IMR-90 (cell line): ENCODE measurements at regions not wholly inside any gene's neighbourhood (a gene's known extent, or its start where the extent isn't known, plus 50 kb on each side); places are given as distances from the start of the nearest gene placed in this dataset.

Experiments used
- BHLHE40 ChIP-seq: fragments of 150-350 bp; IDR thresholded peaks from 2 replicates; pipeline ENCODE4 v1.6.1; 2016; ENCODE audit warnings: mild to moderate bottlenecking, low read depth, low read length
- CEBPB ChIP-seq: IDR thresholded peaks from 2 replicates; pipeline ENCODE4 v1.6.1; 2012; ENCODE audit warnings: low read depth, low read length, improper control_type of control experiment
- CHD1 ChIP-seq: IDR thresholded peaks from 2 replicates; pipeline ENCODE4 v1.6.1; 2012; ENCODE audit warnings: low read depth, low read length, improper control_type of control experiment
- NFE2L2 ChIP-seq: fragments of 150-350 bp; IDR thresholded peaks from 2 replicates; pipeline ENCODE4 v1.6.1; 2016; ENCODE audit warnings: low read depth, mild to moderate bottlenecking, low read length
- POLR2A ChIP-seq: IDR thresholded peaks from 2 replicates; pipeline ENCODE4 v1.6.1; 2012; ENCODE audit warnings: mild to moderate bottlenecking, low read depth, low read length
- RCOR1 ChIP-seq: IDR thresholded peaks from 2 replicates; pipeline ENCODE4 v1.6.1; 2012; ENCODE audit warnings: mild to moderate bottlenecking, low read length, improper control_type of control experiment; ENCODE audit not compliant: insufficient replicate concordance
- RFX5 ChIP-seq: IDR thresholded peaks from 2 replicates; pipeline ENCODE4 v1.8.0; 2012; ENCODE audit warnings: low read depth, mild to moderate bottlenecking, low read length, moderate library complexity
- TF ChIP-seq, protein P1 (sequence below): conservative IDR thresholded peaks from 2 replicates; pipeline ENCODE4 v1.5.1; 2012; ENCODE audit warnings: mild to moderate bottlenecking, low read depth, low read length, improper control_type of control experiment
- TF ChIP-seq, protein P2 (sequence below): fragments of 150-350 bp; IDR thresholded peaks from 2 replicates; pipeline ENCODE4 v1.6.1; 2017; ENCODE audit warnings: mild to moderate bottlenecking, antibody characterized with exemption, low read length, low read depth
- TF ChIP-seq, protein P3 (sequence below): fragments of 150-350 bp; IDR thresholded peaks from 2 replicates; pipeline ENCODE4 v1.6.1; 2016; ENCODE audit warnings: low read depth, mild to moderate bottlenecking, low read length, moderate library complexity, borderline replicate concordance

DNA sequence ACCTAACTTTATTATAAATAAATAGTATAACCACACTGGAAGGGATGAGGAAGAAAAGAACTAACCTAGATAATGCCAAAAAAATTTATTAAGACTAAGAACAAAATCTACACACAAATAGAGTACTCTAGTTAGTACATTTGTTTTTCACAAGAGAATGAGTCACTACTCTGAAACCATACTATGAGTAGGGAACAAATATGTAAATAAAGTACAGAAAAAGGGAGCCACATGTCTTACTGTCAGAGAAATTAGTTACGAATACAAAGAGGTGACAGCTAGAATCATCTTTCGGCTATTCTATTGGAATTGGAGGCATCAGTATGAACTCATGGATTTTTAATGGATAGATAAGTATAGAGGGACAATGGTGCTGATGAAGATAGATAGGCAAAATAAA, 150.5 kb downstream of the COPS8 start:
- no peak for TF ChIP-seq BHLHE40
- TF ChIP-seq POLR2A: no peak
- TF ChIP-seq CHD1: no peak
- TF ChIP-seq, protein P1, sequence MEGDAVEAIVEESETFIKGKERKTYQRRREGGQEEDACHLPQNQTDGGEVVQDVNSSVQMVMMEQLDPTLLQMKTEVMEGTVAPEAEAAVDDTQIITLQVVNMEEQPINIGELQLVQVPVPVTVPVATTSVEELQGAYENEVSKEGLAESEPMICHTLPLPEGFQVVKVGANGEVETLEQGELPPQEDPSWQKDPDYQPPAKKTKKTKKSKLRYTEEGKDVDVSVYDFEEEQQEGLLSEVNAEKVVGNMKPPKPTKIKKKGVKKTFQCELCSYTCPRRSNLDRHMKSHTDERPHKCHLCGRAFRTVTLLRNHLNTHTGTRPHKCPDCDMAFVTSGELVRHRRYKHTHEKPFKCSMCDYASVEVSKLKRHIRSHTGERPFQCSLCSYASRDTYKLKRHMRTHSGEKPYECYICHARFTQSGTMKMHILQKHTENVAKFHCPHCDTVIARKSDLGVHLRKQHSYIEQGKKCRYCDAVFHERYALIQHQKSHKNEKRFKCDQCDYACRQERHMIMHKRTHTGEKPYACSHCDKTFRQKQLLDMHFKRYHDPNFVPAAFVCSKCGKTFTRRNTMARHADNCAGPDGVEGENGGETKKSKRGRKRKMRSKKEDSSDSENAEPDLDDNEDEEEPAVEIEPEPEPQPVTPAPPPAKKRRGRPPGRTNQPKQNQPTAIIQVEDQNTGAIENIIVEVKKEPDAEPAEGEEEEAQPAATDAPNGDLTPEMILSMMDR: no peak
- no peak for TF ChIP-seq RFX5
- no peak for TF ChIP-seq RCOR1
- TF ChIP-seq, protein P2, sequence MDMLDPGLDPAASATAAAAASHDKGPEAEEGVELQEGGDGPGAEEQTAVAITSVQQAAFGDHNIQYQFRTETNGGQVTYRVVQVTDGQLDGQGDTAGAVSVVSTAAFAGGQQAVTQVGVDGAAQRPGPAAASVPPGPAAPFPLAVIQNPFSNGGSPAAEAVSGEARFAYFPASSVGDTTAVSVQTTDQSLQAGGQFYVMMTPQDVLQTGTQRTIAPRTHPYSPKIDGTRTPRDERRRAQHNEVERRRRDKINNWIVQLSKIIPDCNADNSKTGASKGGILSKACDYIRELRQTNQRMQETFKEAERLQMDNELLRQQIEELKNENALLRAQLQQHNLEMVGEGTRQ: no peak
- TF ChIP-seq CEBPB: no peak
- TF ChIP-seq NFE2L2: no peak
- TF ChIP-seq, protein P3, sequence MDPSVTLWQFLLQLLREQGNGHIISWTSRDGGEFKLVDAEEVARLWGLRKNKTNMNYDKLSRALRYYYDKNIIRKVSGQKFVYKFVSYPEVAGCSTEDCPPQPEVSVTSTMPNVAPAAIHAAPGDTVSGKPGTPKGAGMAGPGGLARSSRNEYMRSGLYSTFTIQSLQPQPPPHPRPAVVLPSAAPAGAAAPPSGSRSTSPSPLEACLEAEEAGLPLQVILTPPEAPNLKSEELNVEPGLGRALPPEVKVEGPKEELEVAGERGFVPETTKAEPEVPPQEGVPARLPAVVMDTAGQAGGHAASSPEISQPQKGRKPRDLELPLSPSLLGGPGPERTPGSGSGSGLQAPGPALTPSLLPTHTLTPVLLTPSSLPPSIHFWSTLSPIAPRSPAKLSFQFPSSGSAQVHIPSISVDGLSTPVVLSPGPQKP: no peak
